Panc1 (cell line): ENCODE measurements at regions not wholly inside any gene's neighbourhood (a gene's known extent, or its start where the extent isn't known, plus 50 kb on each side); places are given as distances from the start of the nearest gene placed in this dataset.

Experiments used
- ATAC-seq: fragments of 200-7000 bp; cut with Tn5 transposase; 2 replicates; pipeline ENCODE4 v1.9.1; 2020; ENCODE audit warnings: mild to moderate bottlenecking, moderate library complexity
- BruUV-seq: library from RNA; stranded (reverse); fragments of 400-500 nt; replicated peaks from 2 replicates; lab custom pipeline; 2021; lab: Mats Ljungman, UMichigan
- CTCF ChIA-PET: fragments of 300-600 bp; sonication (Branson Sonifier 250); formaldehyde crosslinking; loops from one replicate; lab custom pipeline; 2022; ENCODE audit warnings: antibody characterized with exemption; lab: Charles Lee
- POLR2A ChIA-PET: fragments of 300-600 bp; sonication (Branson Sonifier 250); formaldehyde crosslinking; loops from one replicate; lab custom pipeline; 2022; ENCODE audit warnings: antibody characterized with exemption; lab: Charles Lee
- DNase-seq: peaks from one replicate; pipeline ENCODE4 v3.0.0-alpha.2; 2010; ENCODE audit warnings: low read depth, low spot score
- H3K27ac ChIP-seq: 2 replicates; pipeline ENCODE4 v1.5.1; 2011; ENCODE audit warnings: mild to moderate bottlenecking, low read length, inconsistent platforms
- H3K27me3 ChIP-seq: fragments of 200-500 bp; sonication (Bioruptor generic); 2 replicates; pipeline ENCODE4 v1.6.0; 2014; ENCODE audit warnings: low read length, inconsistent platforms; ENCODE audit not compliant: control insufficient read depth, insufficient read depth
- H3K36me3 ChIP-seq: fragments of 200-500 bp; sonication (Bioruptor generic); 2 replicates; pipeline ENCODE4 v1.5.1; 2014; ENCODE audit warnings: inconsistent platforms, mild to moderate bottlenecking, low read length, moderate library complexity; ENCODE audit not compliant: control insufficient read depth, insufficient read depth
- H3K4me1 ChIP-seq: 2 replicates; pipeline ENCODE4 v1.5.1; 2011; ENCODE audit warnings: inconsistent platforms, mild to moderate bottlenecking, low read length, moderate library complexity; ENCODE audit not compliant: control insufficient read depth, insufficient read depth
- H3K4me3 ChIP-seq, 2 experiments: 2 replicates each; pipeline ENCODE4 v1.5.1; 2011 to 2012; ENCODE audit warnings: low read depth in 2 of 2, low read length in 2 of 2, mild to moderate bottlenecking in 2 of 2, inconsistent platforms in 1 of 2, moderate library complexity in 1 of 2
- H3K9me3 ChIP-seq: fragments of 200-500 bp; sonication (Bioruptor generic); 2 replicates; pipeline ENCODE4 v1.5.1; 2014; ENCODE audit warnings: low read depth, mild to moderate bottlenecking, inconsistent platforms, low read length, moderate library complexity; ENCODE audit not compliant: control insufficient read depth, insufficient read depth
- POLR2AphosphoS5 ChIP-seq: IDR thresholded peaks from 2 replicates; pipeline ENCODE4 v1.6.1; 2012; ENCODE audit warnings: mild to moderate bottlenecking, low read depth, low read length, moderate library complexity
- SIN3A ChIP-seq: IDR thresholded peaks from 2 replicates; pipeline ENCODE4 v1.6.1; 2012; ENCODE audit warnings: low read depth, mild to moderate bottlenecking, low read length, moderate library complexity, borderline replicate concordance; ENCODE audit not compliant: insufficient read depth
- TCF7L2 ChIP-seq: IDR thresholded peaks from 2 replicates; pipeline ENCODE4 v1.6.1; 2011; ENCODE audit warnings: mild to moderate bottlenecking, low read depth, low read length, inconsistent platforms
- in situ Hi-C: cut with HindIII; loops from 2 replicates; pipeline ENCODE4 v1.10.0; 2016; ENCODE audit warnings: low sequenced_read_pairs, low pct_unique_long_range_greater_than_20kb
- intact Hi-C: fragments of 100-400 bp; cut with micrococcal nuclease; formaldehyde crosslinking; loops from one replicate; pipeline ENCODE4 v1.10.0; 2022; ENCODE audit not compliant: unreplicated experiment
- TF ChIP-seq, protein P1 (sequence below), 2 experiments: IDR thresholded peaks; 2 replicates each; pipeline ENCODE4 v1.6.1; 2011 to 2012; ENCODE audit warnings: low read depth in 2 of 2, control low read depth in 1 of 2, low read length in 1 of 2, mild to moderate bottlenecking in 1 of 2, moderate library complexity in 1 of 2; ENCODE audit not compliant: insufficient read depth in 1 of 2
- TF ChIP-seq, protein P2 (sequence below): fragments of 450-650 bp; IDR thresholded peaks from 2 replicates; pipeline ENCODE4 v1.5.1; 2017; ENCODE audit warnings: mild to moderate bottlenecking

DNA sequence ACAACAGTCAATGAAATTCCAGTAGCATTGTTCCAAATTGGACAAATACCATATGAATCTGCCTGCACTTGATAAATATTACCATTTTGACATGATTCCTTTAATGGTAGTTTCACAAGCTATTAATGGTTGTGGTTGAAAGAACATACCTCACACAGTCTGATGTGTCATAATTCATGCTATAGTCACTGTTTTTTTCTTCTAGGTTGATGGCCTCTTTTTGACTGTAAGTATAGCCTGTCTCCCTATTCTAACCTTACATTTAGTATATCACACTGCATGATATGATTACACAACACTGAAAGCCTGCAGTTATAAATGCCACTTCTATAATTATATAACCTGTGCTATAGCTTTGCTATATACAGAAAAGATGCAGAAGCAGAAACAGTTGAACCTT is 834.1 kb downstream of the NSUN3 start:
- ATAC-seq (no peak), DNase-seq (no peak)
- Histone ChIP-seq H3K27ac (no peak overlapping the region), H3K4me1 (no peaks in the 10 kb centered on the region), H3K27me3 (no peaks in the 10 kb centered on the region), H3K4me3 (no peak overlapping the region), H3K9me3 (no peaks in the 10 kb centered on the region), H3K36me3 (no peaks in the 10 kb centered on the region)
- no TSS peak for BruUV-seq
- in situ Hi-C loops (no loop called here), intact Hi-C loops (no loop called here)
- ChIA-PET CTCF (no interaction called here), POLR2A (no interaction called here)
- no peak for TF ChIP-seq POLR2AphosphoS5
- no peak for TF ChIP-seq SIN3A
- TF ChIP-seq, protein P1, sequence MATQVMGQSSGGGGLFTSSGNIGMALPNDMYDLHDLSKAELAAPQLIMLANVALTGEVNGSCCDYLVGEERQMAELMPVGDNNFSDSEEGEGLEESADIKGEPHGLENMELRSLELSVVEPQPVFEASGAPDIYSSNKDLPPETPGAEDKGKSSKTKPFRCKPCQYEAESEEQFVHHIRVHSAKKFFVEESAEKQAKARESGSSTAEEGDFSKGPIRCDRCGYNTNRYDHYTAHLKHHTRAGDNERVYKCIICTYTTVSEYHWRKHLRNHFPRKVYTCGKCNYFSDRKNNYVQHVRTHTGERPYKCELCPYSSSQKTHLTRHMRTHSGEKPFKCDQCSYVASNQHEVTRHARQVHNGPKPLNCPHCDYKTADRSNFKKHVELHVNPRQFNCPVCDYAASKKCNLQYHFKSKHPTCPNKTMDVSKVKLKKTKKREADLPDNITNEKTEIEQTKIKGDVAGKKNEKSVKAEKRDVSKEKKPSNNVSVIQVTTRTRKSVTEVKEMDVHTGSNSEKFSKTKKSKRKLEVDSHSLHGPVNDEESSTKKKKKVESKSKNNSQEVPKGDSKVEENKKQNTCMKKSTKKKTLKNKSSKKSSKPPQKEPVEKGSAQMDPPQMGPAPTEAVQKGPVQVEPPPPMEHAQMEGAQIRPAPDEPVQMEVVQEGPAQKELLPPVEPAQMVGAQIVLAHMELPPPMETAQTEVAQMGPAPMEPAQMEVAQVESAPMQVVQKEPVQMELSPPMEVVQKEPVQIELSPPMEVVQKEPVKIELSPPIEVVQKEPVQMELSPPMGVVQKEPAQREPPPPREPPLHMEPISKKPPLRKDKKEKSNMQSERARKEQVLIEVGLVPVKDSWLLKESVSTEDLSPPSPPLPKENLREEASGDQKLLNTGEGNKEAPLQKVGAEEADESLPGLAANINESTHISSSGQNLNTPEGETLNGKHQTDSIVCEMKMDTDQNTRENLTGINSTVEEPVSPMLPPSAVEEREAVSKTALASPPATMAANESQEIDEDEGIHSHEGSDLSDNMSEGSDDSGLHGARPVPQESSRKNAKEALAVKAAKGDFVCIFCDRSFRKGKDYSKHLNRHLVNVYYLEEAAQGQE (IDR thresholded peaks at IDR 0.05; ENCODE audit: insufficient read depth in 1 of 2, low read depth in 2 of 2, low read length in 1 of 2), result no peak
- TF ChIP-seq, protein P2, sequence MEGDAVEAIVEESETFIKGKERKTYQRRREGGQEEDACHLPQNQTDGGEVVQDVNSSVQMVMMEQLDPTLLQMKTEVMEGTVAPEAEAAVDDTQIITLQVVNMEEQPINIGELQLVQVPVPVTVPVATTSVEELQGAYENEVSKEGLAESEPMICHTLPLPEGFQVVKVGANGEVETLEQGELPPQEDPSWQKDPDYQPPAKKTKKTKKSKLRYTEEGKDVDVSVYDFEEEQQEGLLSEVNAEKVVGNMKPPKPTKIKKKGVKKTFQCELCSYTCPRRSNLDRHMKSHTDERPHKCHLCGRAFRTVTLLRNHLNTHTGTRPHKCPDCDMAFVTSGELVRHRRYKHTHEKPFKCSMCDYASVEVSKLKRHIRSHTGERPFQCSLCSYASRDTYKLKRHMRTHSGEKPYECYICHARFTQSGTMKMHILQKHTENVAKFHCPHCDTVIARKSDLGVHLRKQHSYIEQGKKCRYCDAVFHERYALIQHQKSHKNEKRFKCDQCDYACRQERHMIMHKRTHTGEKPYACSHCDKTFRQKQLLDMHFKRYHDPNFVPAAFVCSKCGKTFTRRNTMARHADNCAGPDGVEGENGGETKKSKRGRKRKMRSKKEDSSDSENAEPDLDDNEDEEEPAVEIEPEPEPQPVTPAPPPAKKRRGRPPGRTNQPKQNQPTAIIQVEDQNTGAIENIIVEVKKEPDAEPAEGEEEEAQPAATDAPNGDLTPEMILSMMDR, result no peak

DNA sequence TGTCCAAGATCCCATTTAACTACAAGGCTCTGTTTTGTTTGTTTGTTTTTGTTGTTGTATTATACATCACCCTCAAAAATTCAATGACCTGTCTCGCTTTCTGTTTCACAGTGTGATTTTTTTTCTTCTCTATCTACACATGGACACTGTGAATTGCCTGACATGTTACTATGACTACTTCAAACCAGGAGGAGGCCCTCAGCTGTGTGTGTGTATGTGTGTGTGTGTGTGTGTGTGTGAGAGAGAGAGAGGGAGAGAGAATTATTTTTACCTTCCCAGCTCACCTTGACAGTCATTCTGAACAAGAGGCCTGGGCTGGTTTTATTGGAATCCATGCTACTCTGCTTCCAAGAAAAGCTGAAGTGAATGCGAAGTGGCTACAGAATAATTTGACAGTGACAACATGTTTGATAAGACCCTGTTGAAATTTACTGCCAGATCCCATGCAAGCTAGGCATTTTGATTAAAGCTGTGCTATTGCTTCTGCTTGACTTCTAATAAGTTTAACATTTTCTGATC is 841.4 kb downstream of the NSUN3 start:
- DNase-seq (no peak), ATAC-seq (no peak)
- ChIA-PET POLR2A (no interaction called here), CTCF (no interaction called here)
- in situ Hi-C loops (no loop called here), intact Hi-C loops (no loop called here)
- Histone ChIP-seq H3K36me3 (no peaks in the 10 kb centered on the region), H3K9me3 (no peaks in the 10 kb centered on the region), H3K27ac (no peak overlapping the region), H3K4me1 (no peaks in the 10 kb centered on the region), H3K4me3 (no peak overlapping the region), H3K27me3 (no peaks in the 10 kb centered on the region)
- TF ChIP-seq SIN3A (no peak), TCF7L2 (no peak), POLR2AphosphoS5 (no peak)
- TF ChIP-seq, protein P1 (IDR thresholded peaks at IDR 0.05; ENCODE audit: insufficient read depth in 1 of 2, low read depth in 2 of 2, low read length in 1 of 2), result no peak
- TF ChIP-seq, protein P2, result no peak
- no TSS peak for BruUV-seq
